SK-N-SH (cell line): ENCODE measurements at regions not wholly inside any gene's neighbourhood (a gene's known extent, or its start where the extent isn't known, plus 50 kb on each side); places are given as distances from the start of the nearest gene placed in this dataset.

Source experiments
- CTCF ChIA-PET: fragments of 300-600, 350-600 bp; formaldehyde crosslinking; extraction: SDS; loops from one replicate; lab custom pipeline; 2021; lab: Yijun Ruan, JAX
- POLR2A ChIA-PET: fragments of 350-600 bp; sonication (Branson Sonifier 250); formaldehyde crosslinking; extraction: SDS; loops from one replicate; lab custom pipeline; 2020; ENCODE audit warnings: antibody characterized with exemption, inconsistent platforms; lab: Yijun Ruan, JAX
- DNase-seq: peaks from one replicate; pipeline ENCODE4 v3.0.0; 2012
- H2AFZ ChIP-seq: fragments of 200-600 bp; sonication (generic); 2 replicates; pipeline ENCODE4 v1.8.1; 2016; ENCODE audit warnings: antibody characterized with exemption, mild to moderate bottlenecking, low read depth
- H3F3A ChIP-seq: fragments of 200-600 bp; sonication (generic); replicated peaks from 2 replicates; pipeline ENCODE3; 2016; ENCODE audit warnings: antibody characterized with exemption, mild to moderate bottlenecking; ENCODE audit not compliant: insufficient read depth
- H3K27ac ChIP-seq, 2 experiments: fragments of 200-500 bp in 1 of 2; fragments of 200-600 bp in 1 of 2; sonication (Bioruptor generic) in 1 of 2; sonication (generic), shearing (Covaris generic) in 1 of 2; 2 replicates each; pipeline versions ENCODE4 v1.5.1 to v1.6.1; 2014 to 2016; ENCODE audit warnings: low read depth in 2 of 2, inconsistent platforms in 1 of 2, low read length in 1 of 2, mild to moderate bottlenecking in 1 of 2, mixed read lengths in 1 of 2
- H3K27me3 ChIP-seq: fragments of 200-600 bp; sonication (generic), shearing (Covaris generic); 2 replicates; pipeline ENCODE4 v1.6.1; 2016; ENCODE audit warnings: mixed run types; ENCODE audit not compliant: insufficient read depth
- H3K36me3 ChIP-seq, 2 experiments: fragments of 200-500 bp in 1 of 2; fragments of 200-600 bp in 1 of 2; sonication (Bioruptor generic) in 1 of 2; sonication (generic) in 1 of 2; replicated peaks in 1 of 2; 2 replicates each; pipeline versions ENCODE3 to v1.5.1; 2014 to 2016; ENCODE audit warnings: low read length in 1 of 2, mild to moderate bottlenecking in 1 of 2; ENCODE audit not compliant: insufficient read depth in 2 of 2, control insufficient read depth in 1 of 2
- H3K4me1 ChIP-seq, 2 experiments: fragments of 200-500 bp in 1 of 2; fragments of 200-600 bp in 1 of 2; sonication (Bioruptor generic) in 1 of 2; sonication (generic), shearing (Covaris generic) in 1 of 2; 2 replicates each; pipeline versions ENCODE4 v1.5.1 to v1.6.1; 2014 to 2016; ENCODE audit warnings: low read depth in 1 of 2, low read length in 1 of 2, mixed run types in 1 of 2; ENCODE audit not compliant: insufficient read depth in 2 of 2, control insufficient read depth in 1 of 2
- H3K4me2 ChIP-seq: fragments of 200-600 bp; sonication (generic), shearing (Covaris generic); 2 replicates; pipeline ENCODE4 v1.6.1; 2017; ENCODE audit warnings: mixed run types
- H3K4me3 ChIP-seq, 2 experiments: fragments of 200-500 bp in 1 of 2; fragments of 200-600 bp in 1 of 2; sonication (Bioruptor generic) in 1 of 2; sonication (generic), shearing (Covaris generic) in 1 of 2; 2 replicates each; pipeline versions ENCODE4 v1.5.1 to v1.8.1; 2014 to 2016; ENCODE audit warnings: low read depth in 2 of 2, inconsistent platforms in 1 of 2, low read length in 1 of 2, mild to moderate bottlenecking in 1 of 2, mixed read lengths in 1 of 2, moderate library complexity in 1 of 2
- H3K79me2 ChIP-seq: fragments of 200-600 bp; sonication (generic); 2 replicates; pipeline ENCODE4 v1.8.1; 2017; ENCODE audit warnings: mild to moderate bottlenecking; ENCODE audit not compliant: insufficient read depth
- H3K9ac ChIP-seq: fragments of 200-600 bp; sonication (generic); 2 replicates; pipeline ENCODE4 v1.6.1; 2017; ENCODE audit warnings: mixed run types
- H3K9me2 ChIP-seq: fragments of 200-600 bp; sonication (generic); 2 replicates; pipeline ENCODE4 v1.6.1; 2017; ENCODE audit warnings: mixed run types
- H3K9me3 ChIP-seq: fragments of 200-600 bp; sonication (generic); 2 replicates; pipeline ENCODE4 v1.6.1; 2017; ENCODE audit warnings: mixed run types, mild to moderate bottlenecking, moderate library complexity
- H4K20me1 ChIP-seq: fragments of 200-600 bp; sonication (generic); 2 replicates; pipeline ENCODE4 v1.6.1; 2017; ENCODE audit warnings: mild to moderate bottlenecking, mixed run types; ENCODE audit not compliant: insufficient read depth
- CHD2 ChIP-seq: fragments of 150-350 bp; IDR thresholded peaks from 2 replicates; pipeline ENCODE4 v1.6.1; 2018; ENCODE audit warnings: low read length; ENCODE audit not compliant: partially characterized antibody
- CTCF ChIP-seq: fragments of 200-600 bp; sonication (generic); IDR thresholded peaks from 2 replicates; pipeline ENCODE4 v1.6.1; 2017; ENCODE audit warnings: antibody characterized with exemption, mild to moderate bottlenecking, moderate library complexity
- ELF1 ChIP-seq: IDR thresholded peaks from 2 replicates; pipeline ENCODE4 v1.4.0; 2012
- FOSL2 ChIP-seq: IDR thresholded peaks from 2 replicates; pipeline ENCODE4 v1.4.0; 2012; ENCODE audit warnings: low read depth, mild to moderate bottlenecking, moderate library complexity, borderline replicate concordance
- GABPA ChIP-seq: IDR thresholded peaks from 2 replicates; pipeline ENCODE4 v1.4.0; 2012; ENCODE audit warnings: low read depth, mild to moderate bottlenecking
- GATA2 ChIP-seq: sonication (generic); formaldehyde crosslinking; IDR thresholded peaks from 2 replicates; pipeline ENCODE4 v1.5.0; 2020; ENCODE audit warnings: mild to moderate bottlenecking, missing genetic modification reagents
- IRF3 ChIP-seq: fragments of 150-350 bp; IDR thresholded peaks from 2 replicates; pipeline ENCODE4 v1.6.1; 2016; ENCODE audit warnings: mild to moderate bottlenecking, low read depth, low read length
- JUND ChIP-seq: IDR thresholded peaks from 2 replicates; pipeline ENCODE4 v1.4.0; 2012
- MAX ChIP-seq: IDR thresholded peaks from 2 replicates; pipeline ENCODE4 v1.4.0; 2012; ENCODE audit warnings: low read depth
- MEF2A ChIP-seq: IDR thresholded peaks from 2 replicates; pipeline ENCODE4 v1.4.0; 2012; ENCODE audit warnings: low read depth, borderline replicate concordance
- MXI1 ChIP-seq: IDR thresholded peaks from 2 replicates; pipeline ENCODE4 v1.6.1; 2012; ENCODE audit warnings: mild to moderate bottlenecking, low read depth, low read length, improper control_type of control experiment
- NFIC ChIP-seq: IDR thresholded peaks from 2 replicates; pipeline ENCODE4 v1.4.0; 2012; ENCODE audit warnings: borderline replicate concordance
- NRF1 ChIP-seq: IDR thresholded peaks from 2 replicates; pipeline ENCODE4 v1.6.1; 2012; ENCODE audit warnings: low read depth, mild to moderate bottlenecking, low read length
- POLR2AphosphoS5 ChIP-seq: IDR thresholded peaks from 2 replicates; pipeline ENCODE4 v1.6.1; 2012; ENCODE audit warnings: low read depth, low read length
- RAD21 ChIP-seq: IDR thresholded peaks from 2 replicates; pipeline ENCODE4 v1.6.1; 2012; ENCODE audit warnings: mild to moderate bottlenecking, low read length
- REST ChIP-seq: IDR thresholded peaks from 2 replicates; pipeline ENCODE4 v1.6.1; 2012; ENCODE audit warnings: mild to moderate bottlenecking, low read depth, low read length, moderate library complexity
- RFX5 ChIP-seq: IDR thresholded peaks from 2 replicates; pipeline ENCODE4 v1.6.1; 2012; ENCODE audit warnings: mild to moderate bottlenecking, improper control_type of control experiment, low read length
- SIN3A ChIP-seq: IDR thresholded peaks from 2 replicates; pipeline ENCODE4 v1.6.1; 2012; ENCODE audit warnings: low read depth, mild to moderate bottlenecking, low read length, moderate library complexity, borderline replicate concordance
- TCF12 ChIP-seq: IDR thresholded peaks from 2 replicates; pipeline ENCODE4 v1.4.0; 2012
- TEAD4 ChIP-seq: IDR thresholded peaks from 2 replicates; pipeline ENCODE4 v1.4.0; 2012; ENCODE audit warnings: mild to moderate bottlenecking, borderline replicate concordance; ENCODE audit not compliant: insufficient read depth
- USF1 ChIP-seq: IDR thresholded peaks from 2 replicates; pipeline ENCODE4 v1.4.0; 2012; ENCODE audit warnings: low read depth, borderline replicate concordance
- WGBS: methylation state at CpG from one replicate; pipeline ENCODE4 v1.1.6; 2017; ENCODE audit warnings: low lambda C conversion rate; 5-methylcytosine and 5-hydroxymethylcytosine counted together

GRCh38 chr1:38444770-38445442, 398.3 kb upstream of the POU3F1 start (continued):
- TF ChIP-seq REST: no peak
- no peak for TF ChIP-seq IRF3
- TF ChIP-seq MEF2A: no peak
- TF ChIP-seq MAX: no peak
- TF ChIP-seq ELF1: no peak

- no peaks in the 10 kb centered on the region for H3K79me2 ChIP-seq
- H3K36me3 ChIP-seq: no peaks in the 10 kb centered on the region
- no peak for DNase-seq
- no peaks in the 10 kb centered on the region for H3K9me2 ChIP-seq
- H3K4me2 ChIP-seq: peak overlapping the region; percentile 59
- peak overlapping the region in 1 of 2 experiments; percentile 10; a peak in 1 of 4 replicates for H3K27ac ChIP-seq
- no peak for TF ChIP-seq SIN3A
- TF ChIP-seq CHD2: no peak
- no peak for TF ChIP-seq GATA2 (CRISPR knock-in tag)
- peak; percentile 29; the same call in 1 of the 2 replicates for TF ChIP-seq JUND
- no peak for TF ChIP-seq RAD21
- TF ChIP-seq NFIC: peak; percentile 74
- peak; percentile 52 for TF ChIP-seq TCF12
- TF ChIP-seq NRF1: no peak
- no peak for TF ChIP-seq RFX5
- no peak for TF ChIP-seq CTCF
- no peak for TF ChIP-seq MAX
- TF ChIP-seq MXI1: no peak
- TF ChIP-seq USF1: no peak
- TF ChIP-seq ELF1: no peak
- TF ChIP-seq POLR2AphosphoS5: no peak
- 0 out of 2 replicates have a peak, but pooled peaks have one; percentile 33 for TF ChIP-seq FOSL2
- no peak for TF ChIP-seq GABPA
- peak; percentile 37; the same call in 1 of the 2 replicates for TF ChIP-seq TEAD4
- H2AFZ ChIP-seq: peak overlapping the region; percentile 48; the same call in 1 of the 2 replicates
- H3K9me3 ChIP-seq: peaks cover 9% of the 10 kb centered on the region; the same call in 1 of the 2 replicates
- H3K4me1 ChIP-seq: peaks cover 0 to 17% of the 10 kb centered on the region in 2 experiments; a peak in 1 of 4 replicates
- H3K27me3 ChIP-seq: no peaks in the 10 kb centered on the region
- CTCF ChIA-PET: no interaction called here
- H3K4me3 ChIP-seq: no peak overlapping the region
- H3K9ac ChIP-seq: no peak overlapping the region
- H3F3A ChIP-seq: peaks cover 6% of the 10 kb centered on the region
- no peaks in the 10 kb centered on the region for H4K20me1 ChIP-seq
- 11% methylated on average over 4 of the region's 4 CpGs for WGBS
- POLR2A ChIA-PET: no interaction called here
These were observed 397.7 kb upstream of the POU3F1 start for GRCh38 chr1:38444311-38444710.
